Cardiac muscle cell (in vitro differentiated cells and primary cell): ENCODE measurements at regions not wholly inside any gene's neighbourhood (a gene's known extent, or its start where the extent isn't known, plus 50 kb on each side); places are given as distances from the start of the nearest gene placed in this dataset.

ENCODE experiments used
- DNase-seq, 2 donors: peaks; one replicate each; pipeline versions ENCODE4 v3.0.0 to v3.0.0-alpha.2; 2010 to 2017; ENCODE audit warnings: low read depth in 1 of 2, low spot score in 1 of 2
- H3K27ac ChIP-seq: fragments of 200-600 bp; sonication (generic); 2 replicates; pipeline ENCODE4 v1.5.1; 2016
- H3K27me3 ChIP-seq: fragments of 200-600 bp; sonication (generic); 2 replicates; pipeline ENCODE4 v1.6.0; 2016; ENCODE audit warnings: control low read depth
- H3K36me3 ChIP-seq: fragments of 200-600 bp; sonication (generic); 2 replicates; pipeline ENCODE4 v1.5.1; 2016; ENCODE audit warnings: control low read depth
- H3K4me1 ChIP-seq: fragments of 200-600 bp; sonication (generic); 2 replicates; pipeline ENCODE4 v1.8.1; 2017; ENCODE audit warnings: low read depth, mild to moderate bottlenecking, mixed run types
- H3K4me3 ChIP-seq: fragments of 200-600 bp; sonication (generic); 2 replicates; pipeline ENCODE4 v1.5.1; 2016; ENCODE audit warnings: mild to moderate bottlenecking
- H3K9me3 ChIP-seq: fragments of 200-600 bp; sonication (generic); 2 replicates; pipeline ENCODE4 v1.5.1; 2017; ENCODE audit warnings: low read depth, mild to moderate bottlenecking, control low read depth
- CTCF ChIP-seq: IDR thresholded peaks from 2 replicates; pipeline ENCODE4 v1.5.1; 2012; ENCODE audit warnings: low read depth, mild to moderate bottlenecking, low read length

DNA sequence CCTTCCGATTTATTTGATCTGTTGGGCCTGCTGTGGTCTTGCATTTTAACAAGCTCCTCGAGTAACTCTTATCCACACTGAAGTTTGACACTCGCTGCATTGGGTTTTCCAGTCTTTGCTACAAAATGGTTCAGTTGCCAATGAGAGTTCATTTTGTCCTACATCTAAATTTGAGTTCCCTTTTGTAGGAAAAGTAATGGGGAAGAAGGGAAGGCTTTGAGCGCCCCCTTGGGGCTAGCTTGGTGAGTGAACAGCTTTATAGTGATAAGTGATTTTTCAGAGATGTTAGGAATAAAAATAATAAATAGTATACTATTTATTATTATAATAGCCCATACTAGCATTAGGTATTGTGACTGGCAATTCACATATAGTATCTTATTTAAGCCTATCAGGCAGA lies 89.9 kb upstream of the GNAQ start:
- DNase-seq: peak; percentile 75 to 76
- no peaks in the 10 kb centered on the region for H3K4me1 ChIP-seq
- H3K27ac ChIP-seq: no peak overlapping the region
- H3K4me3 ChIP-seq: no peak overlapping the region
- no peaks in the 10 kb centered on the region for H3K9me3 ChIP-seq
- H3K36me3 ChIP-seq: no peaks in the 10 kb centered on the region
- peak; percentile 81 for TF ChIP-seq CTCF
- no peaks in the 10 kb centered on the region for H3K27me3 ChIP-seq

DNA sequence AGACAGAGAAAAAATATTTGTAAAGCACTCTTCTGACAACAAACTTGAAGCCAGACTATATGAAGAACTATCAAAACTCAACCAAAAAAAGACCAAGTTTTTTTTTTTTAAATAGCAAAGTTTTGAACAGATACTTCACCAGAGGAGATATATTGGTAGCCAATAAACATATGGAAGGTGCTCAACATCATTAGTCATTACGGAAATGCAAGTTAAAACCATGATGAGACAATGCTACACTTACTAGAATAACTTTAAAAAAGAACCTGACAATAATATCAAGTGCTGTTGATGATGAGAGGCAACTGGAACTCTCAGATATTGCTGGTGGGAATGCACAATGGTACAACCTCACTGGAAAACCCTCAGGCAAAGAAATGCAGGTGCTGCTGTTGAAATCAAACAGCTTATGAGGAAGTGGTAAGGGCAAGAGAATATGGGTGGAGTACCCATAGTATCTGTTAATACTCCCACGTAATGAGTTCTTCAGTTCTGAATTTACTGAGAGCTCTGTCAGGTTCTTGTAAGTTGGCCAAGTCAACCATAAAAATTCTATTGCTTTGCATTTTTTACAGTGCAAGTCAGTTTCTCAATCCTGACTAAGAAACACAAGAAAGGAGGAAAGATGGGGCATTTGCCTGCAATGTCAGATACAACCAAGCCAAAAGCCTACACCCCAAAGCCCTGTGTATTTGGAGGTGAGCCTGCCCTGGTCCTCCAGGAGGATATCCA lies 87.3 kb upstream of the GNAQ start:
- no peaks in the 10 kb centered on the region for H3K4me1 ChIP-seq
- no peak overlapping the region for H3K27ac ChIP-seq
- no peak overlapping the region for H3K4me3 ChIP-seq
- H3K27me3 ChIP-seq: no peaks in the 10 kb centered on the region
- H3K36me3 ChIP-seq: no peaks in the 10 kb centered on the region
- no peaks in the 10 kb centered on the region for H3K9me3 ChIP-seq
- TF ChIP-seq CTCF: no peak
- peak in 1 of 2 donors; percentile 63 for DNase-seq

GRCh38 chr9:78115073-78115472 lies 83.5 kb upstream of the GNAQ start:
- H3K9me3 ChIP-seq: no peaks in the 10 kb centered on the region

DNA sequence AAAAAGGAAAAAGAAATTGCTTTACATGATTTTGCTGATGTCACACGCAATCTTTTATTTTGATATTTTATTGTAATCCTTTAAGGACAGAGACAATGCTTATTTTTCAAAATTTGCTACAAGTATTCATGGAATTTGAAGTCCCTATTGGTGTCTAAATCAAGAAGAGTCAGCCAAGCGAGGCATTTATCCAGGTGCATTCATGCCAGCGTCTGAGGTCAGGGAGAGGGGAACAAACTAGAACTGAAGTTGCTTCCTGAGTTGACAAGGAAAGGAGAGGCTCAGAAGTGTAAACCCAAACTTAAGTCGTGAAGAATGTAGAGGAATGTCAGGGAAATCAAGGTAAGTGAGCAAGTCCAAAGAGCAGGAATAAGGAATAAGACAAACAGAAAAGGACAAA lies 83.0 kb upstream of the GNAQ start:
- TF ChIP-seq CTCF: no peak
- H3K36me3 ChIP-seq: no peaks in the 10 kb centered on the region
- H3K4me1 ChIP-seq: no peaks in the 10 kb centered on the region
- no peak for DNase-seq
- H3K27me3 ChIP-seq: no peaks in the 10 kb centered on the region
- no peak overlapping the region for H3K27ac ChIP-seq
- H3K4me3 ChIP-seq: no peak overlapping the region
- no peaks in the 10 kb centered on the region for H3K9me3 ChIP-seq

More at GRCh38 chr9:78115073-78115472, 83.5 kb upstream of the GNAQ start:
- TF ChIP-seq CTCF: peak; percentile 37
- Histone ChIP-seq H3K27me3 (no peaks in the 10 kb centered on the region), H3K27ac (no peak overlapping the region), H3K4me3 (no peak overlapping the region), H3K36me3 (no peaks in the 10 kb centered on the region), H3K4me1 (no peaks in the 10 kb centered on the region)
- DNase-seq: peak; percentile 9 to 19

DNA sequence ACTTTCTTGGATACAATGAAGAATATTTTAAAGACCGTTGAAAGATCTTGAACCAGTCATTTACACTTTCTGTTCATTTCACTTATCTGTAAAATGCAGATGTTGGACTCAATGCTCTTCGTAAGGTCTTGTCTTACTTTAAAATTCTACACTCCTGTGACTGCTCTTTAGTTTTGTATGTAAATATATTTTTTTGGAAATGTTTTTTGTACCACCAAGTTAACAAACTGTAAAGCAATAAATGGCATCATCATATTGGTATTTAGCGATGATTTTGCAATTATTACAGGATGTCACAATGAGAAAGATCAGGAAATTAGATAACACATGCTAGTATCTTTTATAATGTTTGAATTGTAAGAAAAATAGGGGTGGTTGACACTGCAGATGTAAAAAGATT lies 80.8 kb upstream of the GNAQ start:
- no peaks in the 10 kb centered on the region for H3K9me3 ChIP-seq
- H3K27me3 ChIP-seq: no peaks in the 10 kb centered on the region
- no peak for TF ChIP-seq CTCF
- no peak overlapping the region for H3K4me3 ChIP-seq
- H3K27ac ChIP-seq: no peak overlapping the region
- H3K4me1 ChIP-seq: no peaks in the 10 kb centered on the region
- no peak for DNase-seq
- H3K36me3 ChIP-seq: no peaks in the 10 kb centered on the region
